ENCODE measurements at regions not wholly inside any gene's neighbourhood (a gene's known extent, or its start where the extent isn't known, plus 50 kb on each side); places are given as distances from the start of the nearest gene placed in this dataset.
"Not testable (repeated sequence)": the region's sequence is repeated elsewhere in the genome, so short reads cannot be mapped to it uniquely, and the experiment has no call there.

DNA sequence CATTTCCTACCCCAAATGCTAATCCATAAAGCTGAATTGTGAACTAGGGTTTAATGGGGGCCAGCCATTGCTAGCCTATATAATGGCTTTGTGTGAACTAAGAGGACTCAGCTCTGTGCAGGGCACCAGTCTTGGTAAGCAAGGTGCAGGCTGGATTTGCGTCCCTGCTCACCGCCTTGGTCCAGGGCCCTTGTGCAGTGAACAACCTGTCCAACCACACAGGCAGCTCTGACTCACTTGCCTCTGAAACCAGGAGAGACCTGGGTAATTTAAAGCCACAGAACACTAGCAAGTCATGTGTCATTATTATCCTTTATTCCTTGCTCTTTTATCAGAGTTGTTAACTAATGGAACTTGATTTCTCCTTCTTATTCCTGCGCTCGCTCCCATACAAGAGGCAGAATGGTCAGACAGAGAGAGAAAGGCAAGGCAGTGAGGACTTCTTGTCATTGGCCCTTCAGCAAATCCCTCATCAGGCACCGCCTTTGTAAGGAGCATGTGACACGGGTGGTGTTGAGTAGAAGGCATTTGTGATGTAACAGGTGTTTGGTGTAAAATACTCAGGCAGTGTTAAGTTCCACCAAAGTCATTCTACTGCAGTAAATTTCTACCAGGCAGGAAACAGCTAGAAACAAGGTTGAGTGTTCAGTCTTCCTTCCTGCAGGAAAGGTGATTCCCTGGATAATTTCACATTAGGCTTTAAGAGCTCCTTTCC lies 67.3 kb upstream of the OLIG2 start:
- Histone ChIP-seq H3K27me3 (ENCODE audit: insufficient read depth, low read depth, severe bottlenecking) (no peaks in the 10 kb centered on the region), H3K27ac (no peak overlapping the region), H3K36me3 (no peaks in the 10 kb centered on the region), H3K9me3 (ENCODE audit: severe bottlenecking) (no peaks in the 10 kb centered on the region), H3K4me3 (ENCODE audit: low read depth, low read length) (no peak overlapping the region)
- no peak for DNase-seq
- TF ChIP-seq, protein P1, sequence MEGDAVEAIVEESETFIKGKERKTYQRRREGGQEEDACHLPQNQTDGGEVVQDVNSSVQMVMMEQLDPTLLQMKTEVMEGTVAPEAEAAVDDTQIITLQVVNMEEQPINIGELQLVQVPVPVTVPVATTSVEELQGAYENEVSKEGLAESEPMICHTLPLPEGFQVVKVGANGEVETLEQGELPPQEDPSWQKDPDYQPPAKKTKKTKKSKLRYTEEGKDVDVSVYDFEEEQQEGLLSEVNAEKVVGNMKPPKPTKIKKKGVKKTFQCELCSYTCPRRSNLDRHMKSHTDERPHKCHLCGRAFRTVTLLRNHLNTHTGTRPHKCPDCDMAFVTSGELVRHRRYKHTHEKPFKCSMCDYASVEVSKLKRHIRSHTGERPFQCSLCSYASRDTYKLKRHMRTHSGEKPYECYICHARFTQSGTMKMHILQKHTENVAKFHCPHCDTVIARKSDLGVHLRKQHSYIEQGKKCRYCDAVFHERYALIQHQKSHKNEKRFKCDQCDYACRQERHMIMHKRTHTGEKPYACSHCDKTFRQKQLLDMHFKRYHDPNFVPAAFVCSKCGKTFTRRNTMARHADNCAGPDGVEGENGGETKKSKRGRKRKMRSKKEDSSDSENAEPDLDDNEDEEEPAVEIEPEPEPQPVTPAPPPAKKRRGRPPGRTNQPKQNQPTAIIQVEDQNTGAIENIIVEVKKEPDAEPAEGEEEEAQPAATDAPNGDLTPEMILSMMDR (IDR thresholded peaks at IDR 0.05; ENCODE audit: low read depth, low read length), result no peak

DNA sequence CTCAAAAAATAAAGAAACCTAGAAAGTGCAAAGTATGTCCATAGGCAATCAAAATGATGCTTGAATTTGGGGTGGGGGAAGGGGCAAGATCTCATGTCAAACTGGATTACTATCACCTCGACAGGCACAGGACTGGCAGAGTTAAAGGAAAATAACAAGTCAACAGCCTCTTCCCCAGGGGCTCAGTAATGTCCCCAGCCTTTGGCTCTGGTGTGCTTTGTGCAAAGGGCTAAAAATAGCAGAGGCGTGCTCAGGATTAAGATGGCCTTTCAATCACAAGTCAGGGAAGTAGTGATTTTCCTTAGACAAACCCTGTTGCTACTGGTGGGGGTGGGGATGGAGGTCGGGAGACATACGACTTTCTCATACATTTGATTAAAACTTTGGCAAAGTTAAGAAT lies 63.5 kb upstream of the OLIG2 start:
- DNase-seq, result peak; percentile 44
- H3K4me3 ChIP-seq (ENCODE audit: low read depth, low read length), result no peak overlapping the region
- H3K27me3 ChIP-seq (ENCODE audit: insufficient read depth, low read depth, severe bottlenecking), result no peaks in the 10 kb centered on the region
- H3K27ac ChIP-seq, result no peak overlapping the region
- no peaks in the 10 kb centered on the region for H3K9me3 ChIP-seq (ENCODE audit: severe bottlenecking)
- TF ChIP-seq, protein P1 (IDR thresholded peaks at IDR 0.05; ENCODE audit: low read depth, low read length), result no peak
- no peaks in the 10 kb centered on the region for H3K36me3 ChIP-seq

DNA sequence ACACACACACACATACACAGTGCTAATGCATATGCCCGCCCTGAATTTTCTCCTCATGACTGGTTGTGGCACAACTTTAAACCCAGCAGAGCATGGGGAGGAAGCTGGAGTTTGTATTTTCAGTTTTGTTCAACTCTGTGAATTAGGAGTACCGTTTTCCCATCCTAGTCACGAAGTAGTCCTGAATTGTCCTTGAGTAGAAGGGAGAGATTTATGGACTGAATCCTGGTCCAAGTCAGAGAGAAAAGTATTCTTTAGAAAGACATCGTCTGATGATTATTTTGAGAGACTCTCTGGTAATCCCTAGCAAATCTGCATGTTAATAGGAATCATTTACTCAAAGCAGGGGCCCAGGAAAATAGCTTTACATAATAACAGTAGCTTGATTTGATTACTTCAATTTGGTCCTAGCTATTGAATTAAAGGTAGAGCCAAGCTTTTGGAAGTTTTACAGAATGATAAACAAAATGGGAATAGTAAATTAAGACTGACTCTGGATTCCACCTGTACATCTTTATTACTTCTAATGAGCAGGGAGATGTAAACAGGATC lies 60.5 kb upstream of the OLIG2 start:
- Histone ChIP-seq H3K9me3 (ENCODE audit: severe bottlenecking) (no peaks in the 10 kb centered on the region), H3K27me3 (ENCODE audit: insufficient read depth, low read depth, severe bottlenecking) (no peaks in the 10 kb centered on the region), H3K36me3 (no peaks in the 10 kb centered on the region), H3K27ac (no peak overlapping the region), H3K4me3 (ENCODE audit: low read depth, low read length) (no peak overlapping the region)
- DNase-seq, result no peak
- TF ChIP-seq, protein P1 (IDR thresholded peaks at IDR 0.05; ENCODE audit: low read depth, low read length), result no peak

DNA sequence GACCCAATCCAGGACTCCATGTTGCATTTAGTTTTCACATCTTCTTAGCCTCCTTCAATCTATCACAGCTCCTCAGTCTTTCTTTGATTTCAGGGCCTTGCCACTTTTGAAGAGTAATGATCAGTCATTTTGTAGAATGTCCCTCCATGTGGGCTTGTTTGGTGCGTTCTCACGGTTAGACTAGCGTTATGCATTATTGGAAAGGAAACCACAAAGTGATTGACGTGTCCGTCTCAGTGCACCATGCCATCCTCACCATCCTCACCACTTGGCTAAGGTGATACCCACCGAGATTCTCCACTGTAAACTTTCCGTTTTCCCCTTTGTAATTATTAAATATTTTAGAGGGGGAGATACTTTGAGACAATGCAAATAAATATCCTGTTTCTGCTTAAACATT lies 59.6 kb upstream of the OLIG2 start:
- no peaks in the 10 kb centered on the region for H3K27me3 ChIP-seq (ENCODE audit: insufficient read depth, low read depth, severe bottlenecking)
- no peak overlapping the region for H3K27ac ChIP-seq
- no peaks in the 10 kb centered on the region for H3K9me3 ChIP-seq (ENCODE audit: severe bottlenecking)
- TF ChIP-seq, protein P1 (IDR thresholded peaks at IDR 0.05; ENCODE audit: low read depth, low read length), result no peak
- H3K4me3 ChIP-seq (ENCODE audit: low read depth, low read length), result no peak overlapping the region
- no peaks in the 10 kb centered on the region for H3K36me3 ChIP-seq
- DNase-seq, result no peak

DNA sequence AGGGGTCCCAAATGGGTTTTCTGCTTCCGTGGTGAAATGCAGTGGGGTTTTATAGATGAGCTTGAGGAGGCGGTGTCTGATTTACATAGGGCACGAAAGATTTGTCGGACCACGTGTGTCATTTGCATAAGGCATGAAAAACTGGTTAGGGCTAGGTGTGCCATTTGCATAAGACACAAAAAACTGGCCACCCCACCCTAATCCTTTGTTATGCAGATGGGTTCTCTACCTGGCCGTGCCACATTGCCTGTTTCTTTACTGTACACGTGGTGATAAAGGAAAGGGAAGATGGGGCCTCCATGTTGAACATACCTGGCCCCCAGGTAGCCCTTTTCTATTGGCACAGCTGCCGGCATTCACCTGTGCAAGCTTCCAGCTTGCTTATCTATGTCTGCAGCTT lies 57.6 kb upstream of the OLIG2 start:
- H3K27me3 ChIP-seq (ENCODE audit: insufficient read depth, low read depth, severe bottlenecking); H3K36me3 ChIP-seq: not testable (repeated sequence)

DNA sequence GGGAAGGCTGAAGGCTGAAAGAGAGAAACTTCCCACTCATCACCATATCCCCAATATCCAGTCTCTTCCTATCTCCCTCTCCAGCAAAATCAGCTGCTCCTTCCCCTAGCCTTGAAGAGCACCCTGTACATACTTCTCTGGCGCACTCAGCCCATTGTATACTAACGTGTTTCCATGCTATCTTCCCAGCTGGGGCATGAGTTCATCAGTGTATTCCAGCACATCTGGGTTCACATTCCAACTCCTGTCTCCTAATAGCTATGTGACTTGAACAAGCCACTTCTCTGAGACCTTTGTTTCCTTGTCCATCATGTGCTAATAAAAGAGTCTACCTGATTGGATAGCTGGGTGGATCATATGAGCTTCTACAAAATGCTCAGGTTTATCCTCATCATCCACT lies 51.1 kb upstream of the OLIG2 start:
- Histone ChIP-seq H3K36me3 (no peaks in the 10 kb centered on the region), H3K27ac (no peak overlapping the region), H3K9me3 (ENCODE audit: severe bottlenecking) (no peaks in the 10 kb centered on the region), H3K27me3 (ENCODE audit: insufficient read depth, low read depth, severe bottlenecking) (no peaks in the 10 kb centered on the region), H3K4me3 (ENCODE audit: low read depth, low read length) (no peak overlapping the region)
- TF ChIP-seq, protein P1 (IDR thresholded peaks at IDR 0.05; ENCODE audit: low read depth, low read length), result no peak
- DNase-seq, result no peak

More for the DNA sequence above, 57.6 kb upstream of the OLIG2 start:
- H3K9me3 ChIP-seq (ENCODE audit: severe bottlenecking); H3K27ac ChIP-seq; DNase-seq; H3K4me3 ChIP-seq (ENCODE audit: low read depth, low read length): not testable (repeated sequence)
